GM23338 (cell line): ENCODE measurements at regions not wholly inside any gene's neighbourhood (a gene's known extent, or its start where the extent isn't known, plus 50 kb on each side); places are given as distances from the start of the nearest gene placed in this dataset.

Experiments
- EZH2 ChIP-seq: fragments of 200-600 bp; sonication (generic); IDR thresholded peaks from one replicate; pipeline ENCODE4 v1.8.0; 2017; ENCODE audit warnings: antibody characterized with exemption, mild to moderate bottlenecking, low read depth; ENCODE audit not compliant: unreplicated experiment
- EZH2phosphoT487 ChIP-seq: fragments of 200-600 bp; sonication (generic); IDR thresholded peaks from one replicate; pipeline ENCODE4 v1.8.1; 2018; ENCODE audit warnings: antibody characterized with exemption; ENCODE audit not compliant: unreplicated experiment
- POLR2AphosphoS5 ChIP-seq: IDR thresholded peaks from 2 replicates; pipeline ENCODE4 v1.6.1; 2016; ENCODE audit warnings: antibody characterized with exemption, low read depth
- STAT1 ChIP-seq: IDR thresholded peaks from one replicate; pipeline ENCODE4 v1.6.1; 2016; ENCODE audit warnings: antibody characterized with exemption; ENCODE audit not compliant: unreplicated experiment
- ZNF114 ChIP-seq: fragments of 250-450 bp; sonication (Bioruptor Pico); IDR thresholded peaks from 2 replicates; pipeline ENCODE4 v1.5.0; 2020; ENCODE audit warnings: mild to moderate bottlenecking, moderate library complexity
- TF ChIP-seq, protein P1 (sequence below), 2 experiments: fragments of 200-600 bp in 1 of 2; sonication (generic) in 1 of 2; conservative IDR thresholded peaks; 2 replicates each; pipeline versions ENCODE4 v1.5.1 to v1.6.1; 2016 to 2017; ENCODE audit warnings: antibody characterized with exemption in 2 of 2, low read depth in 2 of 2, mild to moderate bottlenecking in 2 of 2, moderate library complexity in 1 of 2
- TF ChIP-seq, protein P2 (sequence below): IDR thresholded peaks from one replicate; pipeline ENCODE4 v1.6.1; 2018; ENCODE audit warnings: antibody characterized with exemption; ENCODE audit not compliant: unreplicated experiment

- TF ChIP-seq EZH2 (no peak), ZNF114 (CRISPR knock-in tag) (no peak), EZH2phosphoT487 (no peak), POLR2AphosphoS5 (no peak), STAT1 (no peak)
- TF ChIP-seq, protein P1, sequence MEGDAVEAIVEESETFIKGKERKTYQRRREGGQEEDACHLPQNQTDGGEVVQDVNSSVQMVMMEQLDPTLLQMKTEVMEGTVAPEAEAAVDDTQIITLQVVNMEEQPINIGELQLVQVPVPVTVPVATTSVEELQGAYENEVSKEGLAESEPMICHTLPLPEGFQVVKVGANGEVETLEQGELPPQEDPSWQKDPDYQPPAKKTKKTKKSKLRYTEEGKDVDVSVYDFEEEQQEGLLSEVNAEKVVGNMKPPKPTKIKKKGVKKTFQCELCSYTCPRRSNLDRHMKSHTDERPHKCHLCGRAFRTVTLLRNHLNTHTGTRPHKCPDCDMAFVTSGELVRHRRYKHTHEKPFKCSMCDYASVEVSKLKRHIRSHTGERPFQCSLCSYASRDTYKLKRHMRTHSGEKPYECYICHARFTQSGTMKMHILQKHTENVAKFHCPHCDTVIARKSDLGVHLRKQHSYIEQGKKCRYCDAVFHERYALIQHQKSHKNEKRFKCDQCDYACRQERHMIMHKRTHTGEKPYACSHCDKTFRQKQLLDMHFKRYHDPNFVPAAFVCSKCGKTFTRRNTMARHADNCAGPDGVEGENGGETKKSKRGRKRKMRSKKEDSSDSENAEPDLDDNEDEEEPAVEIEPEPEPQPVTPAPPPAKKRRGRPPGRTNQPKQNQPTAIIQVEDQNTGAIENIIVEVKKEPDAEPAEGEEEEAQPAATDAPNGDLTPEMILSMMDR (conservative IDR thresholded peaks at IDR 0.05; ENCODE audit: low read depth in 2 of 2) = no peak
- TF ChIP-seq, protein P2, sequence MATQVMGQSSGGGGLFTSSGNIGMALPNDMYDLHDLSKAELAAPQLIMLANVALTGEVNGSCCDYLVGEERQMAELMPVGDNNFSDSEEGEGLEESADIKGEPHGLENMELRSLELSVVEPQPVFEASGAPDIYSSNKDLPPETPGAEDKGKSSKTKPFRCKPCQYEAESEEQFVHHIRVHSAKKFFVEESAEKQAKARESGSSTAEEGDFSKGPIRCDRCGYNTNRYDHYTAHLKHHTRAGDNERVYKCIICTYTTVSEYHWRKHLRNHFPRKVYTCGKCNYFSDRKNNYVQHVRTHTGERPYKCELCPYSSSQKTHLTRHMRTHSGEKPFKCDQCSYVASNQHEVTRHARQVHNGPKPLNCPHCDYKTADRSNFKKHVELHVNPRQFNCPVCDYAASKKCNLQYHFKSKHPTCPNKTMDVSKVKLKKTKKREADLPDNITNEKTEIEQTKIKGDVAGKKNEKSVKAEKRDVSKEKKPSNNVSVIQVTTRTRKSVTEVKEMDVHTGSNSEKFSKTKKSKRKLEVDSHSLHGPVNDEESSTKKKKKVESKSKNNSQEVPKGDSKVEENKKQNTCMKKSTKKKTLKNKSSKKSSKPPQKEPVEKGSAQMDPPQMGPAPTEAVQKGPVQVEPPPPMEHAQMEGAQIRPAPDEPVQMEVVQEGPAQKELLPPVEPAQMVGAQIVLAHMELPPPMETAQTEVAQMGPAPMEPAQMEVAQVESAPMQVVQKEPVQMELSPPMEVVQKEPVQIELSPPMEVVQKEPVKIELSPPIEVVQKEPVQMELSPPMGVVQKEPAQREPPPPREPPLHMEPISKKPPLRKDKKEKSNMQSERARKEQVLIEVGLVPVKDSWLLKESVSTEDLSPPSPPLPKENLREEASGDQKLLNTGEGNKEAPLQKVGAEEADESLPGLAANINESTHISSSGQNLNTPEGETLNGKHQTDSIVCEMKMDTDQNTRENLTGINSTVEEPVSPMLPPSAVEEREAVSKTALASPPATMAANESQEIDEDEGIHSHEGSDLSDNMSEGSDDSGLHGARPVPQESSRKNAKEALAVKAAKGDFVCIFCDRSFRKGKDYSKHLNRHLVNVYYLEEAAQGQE = no peak
Measured at GRCh38 chr5:85703296-85703695, 914.4 kb upstream of the COX7C start.
